ENCODE measurements at regions not wholly inside any gene's neighbourhood (a gene's known extent, or its start where the extent isn't known, plus 50 kb on each side); places are given as distances from the start of the nearest gene placed in this dataset.

GRCh38 chr3:153291059-153291685 lies 129.1 kb downstream of the RAP2B start:
- TF ChIP-seq POLR2A (IDR thresholded peaks at IDR 0.05; ENCODE audit: low read length) (no peak), GATA1 (IDR thresholded peaks at IDR 0.05; ENCODE audit: low read depth, low read length) (no peak)
